NCI-H1694 (cell line): ENCODE measurements at regions not wholly inside any gene's neighbourhood (a gene's known extent, or its start where the extent isn't known, plus 50 kb on each side); places are given as distances from the start of the nearest gene placed in this dataset.

Experiments used
- DNase-seq: peaks from one replicate; lab custom pipeline; 2025; lab: John Stamatoyannopoulos, UW

DNA sequence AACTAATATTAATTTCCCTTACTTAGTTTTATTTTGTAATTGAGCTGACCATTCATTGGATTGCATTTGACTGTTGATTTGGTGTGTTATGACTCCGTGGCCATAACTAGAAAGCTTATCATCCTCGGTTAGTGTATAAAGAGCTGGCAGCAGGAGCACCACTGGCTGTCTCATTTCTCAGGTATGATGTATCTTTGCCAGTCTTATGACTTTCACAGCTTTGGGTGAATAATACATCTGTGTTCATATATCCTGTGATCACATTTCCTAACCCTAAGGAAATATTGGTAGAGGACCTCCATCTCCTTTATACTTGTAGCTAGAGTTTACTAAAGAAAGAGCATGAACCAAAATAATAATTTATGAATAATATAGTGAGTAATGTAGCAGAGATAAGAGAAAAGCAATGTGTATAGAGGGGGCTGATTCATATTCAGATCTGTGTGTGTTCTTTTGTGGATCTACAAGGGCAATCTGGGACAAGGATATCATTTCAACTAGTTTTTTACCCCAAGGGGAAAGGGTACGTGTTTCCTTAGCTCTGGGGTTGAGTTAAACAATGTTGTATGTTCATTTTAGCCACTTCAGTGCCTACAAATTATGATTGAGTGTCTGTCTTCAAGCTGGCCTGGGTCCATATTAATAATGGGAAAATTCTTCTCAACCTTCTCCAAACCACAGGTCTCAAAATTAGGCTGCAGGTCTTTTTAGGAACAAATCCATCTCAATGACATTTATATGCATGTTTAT is 901.7 kb downstream of the NTRK3 start:
- DNase-seq = no peak

GRCh38 chr15:87349181-87349580 is 907.4 kb downstream of the NTRK3 start:
- DNase-seq = no peak

DNA sequence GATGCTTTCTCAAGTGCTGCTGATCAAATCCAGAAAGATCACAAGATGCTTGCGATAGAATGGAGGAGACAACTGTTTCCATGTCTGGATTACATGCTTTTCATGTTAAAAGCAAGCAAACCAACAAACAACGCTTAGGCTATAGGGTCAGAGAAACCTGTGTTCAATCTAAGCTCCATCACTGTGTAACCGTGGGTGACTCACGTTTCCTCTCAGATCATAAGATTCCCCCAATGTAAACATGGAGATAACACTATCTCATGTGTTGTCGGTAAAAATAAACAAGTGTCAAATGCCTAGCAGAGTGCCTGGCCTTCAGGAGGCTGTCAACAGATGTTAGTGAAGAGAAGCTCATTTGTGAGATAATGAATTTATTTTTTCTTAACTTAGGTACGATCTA is 907.8 kb downstream of the NTRK3 start:
- no peak for DNase-seq

DNA sequence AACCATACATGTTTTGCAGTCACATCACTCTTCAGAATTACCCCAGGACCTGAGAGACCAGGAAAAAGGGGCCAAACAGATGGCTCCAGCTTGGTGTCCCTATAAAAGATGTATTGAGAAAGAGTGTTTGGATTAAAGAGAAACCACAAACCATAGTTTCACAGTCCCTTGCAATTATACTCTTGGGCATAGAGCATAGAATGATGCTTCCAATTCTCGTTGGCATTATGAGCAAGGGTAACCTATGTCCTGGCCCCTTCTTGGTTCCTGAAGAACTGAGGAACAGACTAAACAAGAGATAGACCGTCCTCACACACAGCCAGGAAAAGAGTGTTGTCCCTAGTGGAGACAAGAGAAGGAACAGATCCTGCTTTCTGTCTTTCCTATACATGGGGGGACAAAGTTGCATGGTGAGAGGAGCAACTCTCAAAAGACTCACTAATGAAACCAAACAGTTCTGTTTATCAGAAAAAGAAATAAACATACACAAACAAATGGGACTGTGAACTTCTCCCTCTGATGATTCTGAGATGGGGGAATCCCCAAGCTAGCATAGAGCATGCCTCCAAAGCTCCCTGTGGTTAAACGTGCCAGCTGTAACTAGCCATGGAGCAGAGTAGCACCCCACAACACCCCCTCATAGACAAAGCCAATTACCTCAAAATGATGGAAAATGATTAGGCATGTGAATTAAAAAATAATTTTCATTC is 908.6 kb downstream of the NTRK3 start:
- no peak for DNase-seq

GRCh38 chr15:87345961-87346360 is 910.6 kb downstream of the NTRK3 start:
- no peak for DNase-seq

- no peak for DNase-seq
Observed at GRCh38 chr15:87343966-87344365, 912.6 kb downstream of the NTRK3 start.

- no peak for DNase-seq
Observed at GRCh38 chr15:87340370-87340769, 916.2 kb downstream of the NTRK3 start.

- DNase-seq = no peak
Observed at GRCh38 chr15:87326269-87326668, 930.3 kb downstream of the NTRK3 start.

GRCh38 chr15:87322870-87323269 is 933.7 kb downstream of the NTRK3 start:
- DNase-seq = no peak

DNA sequence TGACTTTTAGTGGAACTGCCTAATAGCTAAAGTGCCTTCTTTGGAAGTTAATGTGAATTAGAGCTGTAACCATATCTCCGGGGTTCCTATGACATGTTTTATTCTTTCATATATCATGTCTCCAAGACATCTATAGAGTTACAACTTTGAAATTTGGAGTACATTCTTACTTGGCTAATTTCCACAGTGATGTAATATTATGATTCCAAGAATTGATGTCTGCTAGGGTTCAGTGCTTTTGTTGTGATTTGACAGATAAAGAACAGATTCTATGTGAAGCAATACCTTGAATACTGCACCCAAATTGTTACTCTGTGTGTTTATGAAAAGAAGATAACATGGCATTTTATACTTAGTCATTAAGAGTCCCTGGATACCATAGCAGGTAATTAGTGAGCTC is 934.3 kb downstream of the NTRK3 start:
- no peak for DNase-seq

- no peak for DNase-seq
Observed at GRCh38 chr15:87317900-87318299, 938.6 kb downstream of the NTRK3 start.

DNA sequence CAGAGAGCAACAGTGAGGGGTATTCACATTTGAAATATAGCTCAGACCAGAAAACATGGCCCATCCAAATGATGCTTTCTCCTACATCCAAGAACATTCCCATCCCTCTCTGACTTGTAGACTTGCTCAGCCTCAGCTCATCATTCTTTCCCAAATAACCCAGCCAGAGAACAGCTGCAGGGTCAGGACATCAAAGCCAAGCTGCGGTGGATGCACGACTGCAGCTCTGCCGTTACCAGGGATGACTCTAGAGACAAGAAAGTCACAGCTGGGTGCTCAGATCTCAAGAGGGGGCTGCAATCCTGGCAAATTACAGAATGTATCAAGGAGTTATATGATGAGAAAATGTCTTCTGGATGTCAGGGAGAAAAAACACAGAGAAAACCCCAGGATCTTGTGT is 944.3 kb downstream of the NTRK3 start:
- DNase-seq = no peak

DNA sequence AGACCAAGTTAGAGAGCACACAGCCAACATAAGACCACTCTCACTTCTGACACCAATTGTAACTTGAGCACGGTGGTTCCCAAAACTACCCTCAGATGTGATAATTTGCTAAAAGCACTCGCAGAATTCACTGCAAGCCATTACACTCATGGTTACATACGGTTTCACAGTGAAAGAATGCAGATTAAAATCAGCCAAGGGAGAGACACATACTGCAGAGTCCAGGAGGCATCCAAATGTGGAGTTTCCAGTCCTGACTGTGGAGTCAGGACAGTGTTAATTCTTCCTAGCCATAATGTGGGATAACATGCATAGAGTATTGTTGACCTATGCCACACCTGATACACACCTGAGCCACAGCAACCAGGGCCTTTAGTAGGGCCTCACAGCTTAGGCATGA is 956.4 kb downstream of the NTRK3 start:
- DNase-seq = no peak

DNA sequence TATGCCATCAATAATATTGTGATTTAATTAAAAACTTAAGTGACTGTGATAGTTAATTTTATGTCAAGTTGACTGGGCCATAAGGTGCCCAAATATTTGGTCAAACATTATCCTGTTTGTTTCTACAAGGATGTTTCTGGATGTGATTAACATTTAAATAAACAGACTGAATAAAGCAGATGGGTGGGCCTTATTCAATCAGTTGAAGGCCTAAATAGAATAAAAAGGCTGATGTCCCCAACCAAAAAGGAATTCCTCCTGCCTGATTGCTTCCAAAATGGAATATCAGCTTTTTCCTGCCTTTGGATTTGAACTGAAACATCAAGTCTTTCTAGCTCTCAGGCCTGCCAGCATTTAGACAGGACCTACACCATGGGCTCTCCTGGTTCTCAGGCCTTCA is 961.7 kb downstream of the NTRK3 start:
- no peak for DNase-seq

DNA sequence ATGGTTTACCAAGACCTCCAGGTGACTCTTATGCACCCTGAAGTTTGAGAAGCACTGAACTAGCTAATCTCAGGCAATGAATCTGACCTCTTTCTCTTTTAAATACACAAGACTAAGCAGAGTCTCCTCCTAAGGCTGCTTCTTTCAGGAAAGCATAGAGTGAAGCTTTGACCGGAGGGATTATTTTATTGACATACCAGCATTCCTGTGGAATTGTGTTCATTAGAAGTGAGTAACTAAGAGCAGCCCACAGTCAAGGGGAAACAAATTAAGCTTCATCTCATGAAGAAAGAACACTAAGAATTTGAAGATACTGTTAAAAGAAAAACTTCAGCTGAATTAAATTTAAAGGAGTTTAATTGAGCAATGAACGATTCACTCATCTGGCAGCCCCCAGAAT is 963.5 kb downstream of the NTRK3 start:
- no peak for DNase-seq

- DNase-seq = no peak
Observed at GRCh38 chr15:87287156-87287555, 969.4 kb downstream of the NTRK3 start.

GRCh38 chr15:87269566-87269965 is 987.0 kb downstream of the NTRK3 start:
- DNase-seq = no peak

GRCh38 chr15:87268675-87269074 is 987.9 kb downstream of the NTRK3 start:
- DNase-seq = no peak

GRCh38 chr15:87267798-87268197 is 988.7 kb downstream of the NTRK3 start:
- no peak for DNase-seq

DNA sequence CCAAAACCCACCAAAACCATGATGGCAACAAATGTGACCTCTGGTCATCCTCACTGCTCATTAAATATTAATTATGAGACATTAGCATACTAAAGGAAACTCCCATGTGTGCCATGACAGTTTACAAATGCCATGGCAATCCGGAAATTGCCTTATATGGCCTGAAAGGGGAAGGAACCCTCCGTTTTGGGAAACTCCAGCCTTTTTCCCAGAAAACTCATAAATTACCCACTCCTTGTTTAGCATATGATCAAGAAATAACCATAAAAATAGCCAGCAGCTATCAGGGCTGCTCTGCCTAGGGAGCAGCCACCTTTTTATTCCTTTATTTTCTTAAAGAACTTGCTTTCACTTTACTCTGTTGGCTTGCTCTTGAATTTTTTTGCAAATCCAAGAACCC is 992.7 kb downstream of the NTRK3 start:
- no peak for DNase-seq

DNA sequence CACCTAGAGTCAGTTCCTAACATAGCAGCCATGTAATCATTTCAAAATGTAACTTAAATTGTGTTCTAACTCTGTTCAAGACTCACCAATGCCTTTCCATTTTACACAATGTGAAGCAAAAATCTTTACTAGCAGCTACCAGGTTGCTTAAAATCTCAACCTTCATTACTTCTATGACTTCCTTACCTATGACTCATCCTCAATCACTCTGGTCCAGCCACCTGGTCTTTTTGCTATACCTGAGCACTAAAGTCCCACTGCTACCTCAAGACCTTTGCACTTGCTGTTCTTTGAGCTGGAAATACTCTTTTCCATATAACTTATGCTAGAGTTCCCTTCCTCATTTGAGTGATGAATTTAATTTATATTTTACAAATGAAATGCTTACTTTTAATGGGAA is 993.2 kb downstream of the NTRK3 start:
- DNase-seq = no peak

DNA sequence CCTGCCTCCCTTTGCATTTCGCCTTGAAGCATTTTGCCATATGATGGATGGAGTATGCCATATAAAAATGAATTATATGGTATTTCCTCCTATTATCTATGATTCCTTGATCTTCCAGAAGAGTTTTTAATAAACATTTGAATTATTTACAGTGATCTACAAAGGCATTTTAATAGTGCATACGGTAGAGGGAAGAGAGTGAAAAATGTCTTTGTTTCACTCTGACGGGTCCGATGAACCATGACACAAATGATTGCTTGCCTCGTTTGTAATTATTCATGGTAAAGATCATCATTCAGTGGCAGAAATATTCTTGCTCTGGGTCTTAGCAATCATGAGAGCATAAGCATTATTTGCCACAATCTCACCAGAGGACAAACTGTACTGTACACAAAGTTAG is 1010.9 kb downstream of the NTRK3 start:
- DNase-seq = no peak

GRCh38 chr15:87243474-87243873 is 1013.1 kb downstream of the NTRK3 start:
- DNase-seq = no peak
